ENCODE measurements at regions not wholly inside any gene's neighbourhood (a gene's known extent, or its start where the extent isn't known, plus 50 kb on each side); places are given as distances from the start of the nearest gene placed in this dataset.

- Histone ChIP-seq H3K4me3 (ENCODE audit: low read depth, low read length) (no peak overlapping the region), H3K4me1 (ENCODE audit: control insufficient read depth, insufficient read depth, low read length) (no peaks in the 10 kb centered on the region), H3K27ac (ENCODE audit: extremely low read depth, low read depth, low read length) (no peak overlapping the region), H3K9me3 (ENCODE audit: control insufficient read depth, insufficient read depth, low read depth, low read length) (no peaks in the 10 kb centered on the region), H3K36me3 (ENCODE audit: control insufficient read depth in 2 of 2, insufficient read depth in 1 of 2, low read length in 2 of 2) (no peaks in the 10 kb centered on the region)
- no peak for TF ChIP-seq ZNF223 (tag by site-specific recombination; IDR thresholded peaks at IDR 0.05)
- TF ChIP-seq, protein P1, sequence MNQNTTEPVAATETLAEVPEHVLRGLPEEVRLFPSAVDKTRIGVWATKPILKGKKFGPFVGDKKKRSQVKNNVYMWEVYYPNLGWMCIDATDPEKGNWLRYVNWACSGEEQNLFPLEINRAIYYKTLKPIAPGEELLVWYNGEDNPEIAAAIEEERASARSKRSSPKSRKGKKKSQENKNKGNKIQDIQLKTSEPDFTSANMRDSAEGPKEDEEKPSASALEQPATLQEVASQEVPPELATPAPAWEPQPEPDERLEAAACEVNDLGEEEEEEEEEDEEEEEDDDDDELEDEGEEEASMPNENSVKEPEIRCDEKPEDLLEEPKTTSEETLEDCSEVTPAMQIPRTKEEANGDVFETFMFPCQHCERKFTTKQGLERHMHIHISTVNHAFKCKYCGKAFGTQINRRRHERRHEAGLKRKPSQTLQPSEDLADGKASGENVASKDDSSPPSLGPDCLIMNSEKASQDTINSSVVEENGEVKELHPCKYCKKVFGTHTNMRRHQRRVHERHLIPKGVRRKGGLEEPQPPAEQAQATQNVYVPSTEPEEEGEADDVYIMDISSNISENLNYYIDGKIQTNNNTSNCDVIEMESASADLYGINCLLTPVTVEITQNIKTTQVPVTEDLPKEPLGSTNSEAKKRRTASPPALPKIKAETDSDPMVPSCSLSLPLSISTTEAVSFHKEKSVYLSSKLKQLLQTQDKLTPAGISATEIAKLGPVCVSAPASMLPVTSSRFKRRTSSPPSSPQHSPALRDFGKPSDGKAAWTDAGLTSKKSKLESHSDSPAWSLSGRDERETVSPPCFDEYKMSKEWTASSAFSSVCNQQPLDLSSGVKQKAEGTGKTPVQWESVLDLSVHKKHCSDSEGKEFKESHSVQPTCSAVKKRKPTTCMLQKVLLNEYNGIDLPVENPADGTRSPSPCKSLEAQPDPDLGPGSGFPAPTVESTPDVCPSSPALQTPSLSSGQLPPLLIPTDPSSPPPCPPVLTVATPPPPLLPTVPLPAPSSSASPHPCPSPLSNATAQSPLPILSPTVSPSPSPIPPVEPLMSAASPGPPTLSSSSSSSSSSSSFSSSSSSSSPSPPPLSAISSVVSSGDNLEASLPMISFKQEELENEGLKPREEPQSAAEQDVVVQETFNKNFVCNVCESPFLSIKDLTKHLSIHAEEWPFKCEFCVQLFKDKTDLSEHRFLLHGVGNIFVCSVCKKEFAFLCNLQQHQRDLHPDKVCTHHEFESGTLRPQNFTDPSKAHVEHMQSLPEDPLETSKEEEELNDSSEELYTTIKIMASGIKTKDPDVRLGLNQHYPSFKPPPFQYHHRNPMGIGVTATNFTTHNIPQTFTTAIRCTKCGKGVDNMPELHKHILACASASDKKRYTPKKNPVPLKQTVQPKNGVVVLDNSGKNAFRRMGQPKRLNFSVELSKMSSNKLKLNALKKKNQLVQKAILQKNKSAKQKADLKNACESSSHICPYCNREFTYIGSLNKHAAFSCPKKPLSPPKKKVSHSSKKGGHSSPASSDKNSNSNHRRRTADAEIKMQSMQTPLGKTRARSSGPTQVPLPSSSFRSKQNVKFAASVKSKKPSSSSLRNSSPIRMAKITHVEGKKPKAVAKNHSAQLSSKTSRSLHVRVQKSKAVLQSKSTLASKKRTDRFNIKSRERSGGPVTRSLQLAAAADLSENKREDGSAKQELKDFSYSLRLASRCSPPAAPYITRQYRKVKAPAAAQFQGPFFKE (tag by site-specific recombination; IDR thresholded peaks at IDR 0.05; ENCODE audit: borderline replicate concordance) = no peak
- no peak for TF ChIP-seq ZNF747 (tag by site-specific recombination; IDR thresholded peaks at IDR 0.05)
- no peak for TF ChIP-seq ZNF48 (tag by site-specific recombination; IDR thresholded peaks at IDR 0.05)
- no peak for TF ChIP-seq WT1 (tag by site-specific recombination; IDR thresholded peaks at IDR 0.05)
- TF ChIP-seq ZNF707 (tag by site-specific recombination; IDR thresholded peaks at IDR 0.05) = no peak
- TF ChIP-seq ZSCAN16 (tag by site-specific recombination; IDR thresholded peaks at IDR 0.05) = no peak
- no peak for TF ChIP-seq ZNF645 (tag by site-specific recombination; IDR thresholded peaks at IDR 0.05)
- no peak for TF ChIP-seq ZFP3 (tag by site-specific recombination; IDR thresholded peaks at IDR 0.05; ENCODE audit: low read depth)
- no peak for TF ChIP-seq MZF1 (tag by site-specific recombination; IDR thresholded peaks at IDR 0.05; ENCODE audit: borderline replicate concordance)
- TF ChIP-seq GLI2 (tag by site-specific recombination; IDR thresholded peaks at IDR 0.05; ENCODE audit: borderline replicate concordance, low read depth) = no peak
- POLR2A ChIA-PET = no interaction called here
- CTCF ChIA-PET = no interaction called here
Observed at GRCh38 chr2:222769446-222769845, 91.4 kb upstream of the ACSL3 start.

DNA sequence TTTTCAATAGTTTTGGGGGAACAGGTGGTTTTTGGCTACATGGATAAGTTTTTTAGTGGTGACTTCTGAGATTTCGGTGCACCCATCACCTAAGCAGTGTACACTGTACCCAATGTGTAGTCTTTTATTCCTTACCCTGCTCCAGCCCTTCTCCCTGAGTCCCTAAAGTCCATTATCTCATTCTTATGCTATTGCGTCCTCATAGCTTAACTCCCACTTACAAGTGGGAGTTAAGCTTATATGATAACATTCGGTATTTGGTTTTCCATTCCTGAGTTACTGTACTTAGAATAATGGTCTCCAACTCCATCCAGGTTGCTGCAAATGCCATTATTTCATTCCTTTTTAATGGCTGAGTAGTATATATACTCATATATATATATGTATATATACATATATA, 90.9 kb upstream of the ACSL3 start:
- no peak overlapping the region for H3K4me3 ChIP-seq (ENCODE audit: low read depth, low read length)
- no peaks in the 10 kb centered on the region for H3K4me1 ChIP-seq (ENCODE audit: control insufficient read depth, insufficient read depth, low read length)
- ChIA-PET CTCF (no interaction called here), POLR2A (no interaction called here)
- no peaks in the 10 kb centered on the region for H3K36me3 ChIP-seq (ENCODE audit: control insufficient read depth in 2 of 2, insufficient read depth in 1 of 2, low read length in 2 of 2)
- no peak overlapping the region for H3K27ac ChIP-seq (ENCODE audit: extremely low read depth, low read depth, low read length)
- no peaks in the 10 kb centered on the region for H3K9me3 ChIP-seq (ENCODE audit: control insufficient read depth, insufficient read depth, low read depth, low read length)
- TF ChIP-seq ZSCAN5A (tag by site-specific recombination; IDR thresholded peaks at IDR 0.05) (no peak), GFI1B (tag by site-specific recombination; IDR thresholded peaks at IDR 0.05) (no peak), ZNF623 (tag by site-specific recombination; IDR thresholded peaks at IDR 0.05) (no peak), ZNF292 (tag by site-specific recombination; IDR thresholded peaks at IDR 0.05; ENCODE audit: borderline replicate concordance, low read depth) (no peak), ZNF239 (tag by site-specific recombination; IDR thresholded peaks at IDR 0.05) (no peak), ZIC2 (tag by site-specific recombination; IDR thresholded peaks at IDR 0.05) (no peak), SALL2 (tag by site-specific recombination; IDR thresholded peaks at IDR 0.05; ENCODE audit: borderline replicate concordance) (no peak), ZNF600 (tag by site-specific recombination; IDR thresholded peaks at IDR 0.05) (no peak), ZNF560 (tag by site-specific recombination; IDR thresholded peaks at IDR 0.05; ENCODE audit: borderline replicate concordance) (no peak), KLF16 (tag by site-specific recombination; IDR thresholded peaks at IDR 0.05) (no peak), ZNF366 (tag by site-specific recombination; conservative IDR thresholded peaks at IDR 0.05) (no peak), HIC1 (tag by site-specific recombination; IDR thresholded peaks at IDR 0.05) (no peak), ZNF585B (tag by site-specific recombination; IDR thresholded peaks at IDR 0.05) (no peak)
- TF ChIP-seq, protein P2, sequence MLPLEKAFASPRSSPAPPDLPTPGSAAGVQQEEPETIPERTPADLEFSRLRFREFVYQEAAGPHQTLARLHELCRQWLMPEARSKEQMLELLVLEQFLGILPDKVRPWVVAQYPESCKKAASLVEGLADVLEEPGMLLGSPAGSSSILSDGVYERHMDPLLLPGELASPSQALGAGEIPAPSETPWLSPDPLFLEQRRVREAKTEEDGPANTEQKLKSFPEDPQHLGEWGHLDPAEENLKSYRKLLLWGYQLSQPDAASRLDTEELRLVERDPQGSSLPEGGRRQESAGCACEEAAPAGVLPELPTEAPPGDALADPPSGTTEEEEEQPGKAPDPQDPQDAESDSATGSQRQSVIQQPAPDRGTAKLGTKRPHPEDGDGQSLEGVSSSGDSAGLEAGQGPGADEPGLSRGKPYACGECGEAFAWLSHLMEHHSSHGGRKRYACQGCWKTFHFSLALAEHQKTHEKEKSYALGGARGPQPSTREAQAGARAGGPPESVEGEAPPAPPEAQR (tag by site-specific recombination; IDR thresholded peaks at IDR 0.05) = no peak
